Neural progenitor cell (in vitro differentiated cells): ENCODE measurements at regions not wholly inside any gene's neighbourhood (a gene's known extent, or its start where the extent isn't known, plus 50 kb on each side); places are given as distances from the start of the nearest gene placed in this dataset.

Experiments
- DNase-seq: peaks from one replicate; pipeline ENCODE4 v3.0.0-alpha.2; 2016; ENCODE audit warnings: low spot score
- H2AFZ ChIP-seq: fragments of 200-600 bp; sonication (generic); replicated peaks from 2 replicates; pipeline ENCODE4 v1.6.1; 2016; ENCODE audit warnings: antibody characterized with exemption
- H3F3A ChIP-seq: fragments of 200-600 bp; sonication (generic); 2 replicates; pipeline ENCODE4 v1.6.1; 2016; ENCODE audit warnings: antibody characterized with exemption, low read depth
- H3K27ac ChIP-seq: fragments of 200-600 bp; sonication (generic); 2 replicates; pipeline ENCODE4 v1.5.1; 2016; ENCODE audit warnings: mild to moderate bottlenecking
- H3K27me3 ChIP-seq: fragments of 200-600 bp; sonication (generic); 2 replicates; pipeline ENCODE4 v1.6.1; 2016; ENCODE audit warnings: mild to moderate bottlenecking, moderate library complexity
- H3K36me3 ChIP-seq: fragments of 200-600 bp; sonication (generic); 2 replicates; pipeline ENCODE4 v1.5.1; 2016
- H3K4me1 ChIP-seq: fragments of 200-600 bp; sonication (generic); 2 replicates; pipeline ENCODE4 v1.6.1; 2016; ENCODE audit warnings: mixed run types
- H3K4me2 ChIP-seq: fragments of 200-600 bp; sonication (generic); 2 replicates; pipeline ENCODE4 v1.6.1; 2016
- H3K4me3 ChIP-seq: fragments of 200-600 bp; sonication (generic); 2 replicates; pipeline ENCODE4 v1.5.1; 2016
- H3K79me2 ChIP-seq: fragments of 200-600 bp; sonication (generic); 2 replicates; pipeline ENCODE4 v1.6.1; 2016; ENCODE audit warnings: low read depth
- H3K9ac ChIP-seq: fragments of 200-600 bp; sonication (generic); 2 replicates; pipeline ENCODE4 v1.6.1; 2016
- H3K9me3 ChIP-seq: fragments of 200-600 bp; sonication (generic); 2 replicates; pipeline ENCODE4 v1.5.1; 2016; ENCODE audit warnings: low read depth
- H4K20me1 ChIP-seq: fragments of 200-600 bp; sonication (generic); 2 replicates; pipeline ENCODE4 v1.6.1; 2016; ENCODE audit warnings: low read depth
- H3K27ac Mint-ChIP-seq: 3 replicates; pipeline ENCODE4 v1.8.0; 2021; ENCODE audit warnings: mixed read lengths
- H3K27me3 Mint-ChIP-seq: 2 replicates; pipeline ENCODE4 v1.8.0; 2022; ENCODE audit warnings: low read depth, mild to moderate bottlenecking, inconsistent platforms, moderate library complexity, mixed read lengths; ENCODE audit not compliant: insufficient read depth
- H3K36me3 Mint-ChIP-seq: 3 replicates; pipeline ENCODE4 v1.8.0; 2021; ENCODE audit warnings: mixed read lengths
- H3K4me1 Mint-ChIP-seq: 3 replicates; pipeline ENCODE4 v1.8.0; 2021; ENCODE audit warnings: mixed read lengths
- H3K4me3 Mint-ChIP-seq: 3 replicates; pipeline ENCODE4 v1.8.0; 2021; ENCODE audit warnings: mild to moderate bottlenecking, moderate library complexity, mixed read lengths
- H3K9me3 Mint-ChIP-seq: 3 replicates; pipeline ENCODE4 v1.8.0; 2020; ENCODE audit warnings: mixed read lengths
- EZH2 ChIP-seq: fragments of 200-600 bp; sonication (generic); IDR thresholded peaks from 2 replicates; pipeline ENCODE4 v1.6.1; 2017; ENCODE audit warnings: antibody characterized with exemption, mild to moderate bottlenecking, moderate library complexity
- EZH2phosphoT487 ChIP-seq: fragments of 200-600 bp; sonication (generic); IDR thresholded peaks from 2 replicates; pipeline ENCODE4 v1.6.1; 2017; ENCODE audit warnings: antibody characterized with exemption
- TF ChIP-seq, protein P1 (sequence below): fragments of 200-600 bp; sonication (generic); IDR thresholded peaks from 2 replicates; pipeline ENCODE4 v1.5.1; 2017; ENCODE audit warnings: antibody characterized with exemption, mild to moderate bottlenecking

DNA sequence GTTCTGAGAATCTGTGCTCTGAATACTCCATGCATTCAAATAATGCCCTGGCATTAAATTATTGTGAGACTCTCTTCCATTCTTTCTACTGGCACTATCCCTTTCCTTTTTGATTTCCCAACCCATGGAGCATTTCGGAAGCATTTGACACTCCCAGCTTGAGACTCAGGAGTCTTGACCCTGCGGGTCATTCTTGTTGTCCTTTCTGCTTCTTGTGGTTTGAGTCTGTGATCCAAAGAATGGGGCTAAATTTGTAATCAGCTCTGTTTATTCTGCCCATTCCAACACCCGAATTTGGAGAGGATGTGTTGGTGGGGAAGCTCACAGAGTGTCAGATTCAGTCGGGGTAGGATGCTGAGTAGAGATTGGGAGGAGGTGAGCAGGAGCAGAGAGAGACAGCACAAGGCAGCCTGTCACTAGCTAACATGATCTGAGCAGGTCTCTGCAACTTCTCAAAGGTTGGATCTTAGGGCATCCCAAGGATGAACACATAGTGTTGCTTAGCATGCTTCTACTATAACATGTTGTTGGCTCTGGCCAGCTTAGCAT is 80.4 kb upstream of the BMPER start:
- DNase-seq: no peak
- Histone ChIP-seq H3K4me2 (no peak overlapping the region), H3K27ac (no peak overlapping the region), H3K4me1 (no peaks in the 10 kb centered on the region), H3K27me3 (no peaks in the 10 kb centered on the region), H3K9ac (no peak overlapping the region), H3K4me3 (no peak overlapping the region), H3F3A (peaks cover 4% of the 10 kb centered on the region), H4K20me1 (no peaks in the 10 kb centered on the region), H3K9me3 (no peaks in the 10 kb centered on the region), H3K79me2 (no peaks in the 10 kb centered on the region), H3K36me3 (no peaks in the 10 kb centered on the region), H2AFZ (no peak overlapping the region)
- Mint-ChIP-seq H3K4me3 (no peak overlapping the region), H3K9me3 (no peaks in the 10 kb centered on the region), H3K27me3 (no peaks in the 10 kb centered on the region), H3K4me1 (no peaks in the 10 kb centered on the region), H3K27ac (no peak overlapping the region), H3K36me3 (no peaks in the 10 kb centered on the region)
- TF ChIP-seq EZH2phosphoT487 (no peak), EZH2 (no peak)
- TF ChIP-seq, protein P1, sequence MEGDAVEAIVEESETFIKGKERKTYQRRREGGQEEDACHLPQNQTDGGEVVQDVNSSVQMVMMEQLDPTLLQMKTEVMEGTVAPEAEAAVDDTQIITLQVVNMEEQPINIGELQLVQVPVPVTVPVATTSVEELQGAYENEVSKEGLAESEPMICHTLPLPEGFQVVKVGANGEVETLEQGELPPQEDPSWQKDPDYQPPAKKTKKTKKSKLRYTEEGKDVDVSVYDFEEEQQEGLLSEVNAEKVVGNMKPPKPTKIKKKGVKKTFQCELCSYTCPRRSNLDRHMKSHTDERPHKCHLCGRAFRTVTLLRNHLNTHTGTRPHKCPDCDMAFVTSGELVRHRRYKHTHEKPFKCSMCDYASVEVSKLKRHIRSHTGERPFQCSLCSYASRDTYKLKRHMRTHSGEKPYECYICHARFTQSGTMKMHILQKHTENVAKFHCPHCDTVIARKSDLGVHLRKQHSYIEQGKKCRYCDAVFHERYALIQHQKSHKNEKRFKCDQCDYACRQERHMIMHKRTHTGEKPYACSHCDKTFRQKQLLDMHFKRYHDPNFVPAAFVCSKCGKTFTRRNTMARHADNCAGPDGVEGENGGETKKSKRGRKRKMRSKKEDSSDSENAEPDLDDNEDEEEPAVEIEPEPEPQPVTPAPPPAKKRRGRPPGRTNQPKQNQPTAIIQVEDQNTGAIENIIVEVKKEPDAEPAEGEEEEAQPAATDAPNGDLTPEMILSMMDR: no peak

DNA sequence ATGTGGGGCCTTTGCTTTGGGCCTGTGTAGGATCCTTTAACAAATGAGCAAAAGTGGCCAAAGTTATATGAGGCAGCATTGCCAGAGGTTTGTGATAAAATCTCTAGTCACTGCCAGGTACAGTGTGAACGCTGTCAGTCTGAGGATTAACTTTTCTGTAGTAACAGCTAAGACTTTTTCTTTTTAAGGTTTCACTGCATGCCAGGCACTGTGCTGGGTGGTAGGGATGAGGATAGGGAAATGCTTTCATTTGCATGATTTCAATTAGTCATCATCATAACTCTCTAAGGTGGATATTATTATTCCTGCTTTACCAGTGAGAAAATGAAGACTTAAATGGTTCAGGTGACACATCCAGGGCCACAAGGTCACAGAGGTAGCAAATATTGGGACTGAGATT is 79.7 kb upstream of the BMPER start:
- no peaks in the 10 kb centered on the region for H3K79me2 ChIP-seq
- no peaks in the 10 kb centered on the region for H3K4me1 ChIP-seq
- no peaks in the 10 kb centered on the region for H3K36me3 Mint-ChIP-seq
- no peak overlapping the region for H3K27ac Mint-ChIP-seq
- no peak overlapping the region for H3K4me3 Mint-ChIP-seq
- no peak overlapping the region for H3K27ac ChIP-seq
- no peaks in the 10 kb centered on the region for H3K36me3 ChIP-seq
- H4K20me1 ChIP-seq: no peaks in the 10 kb centered on the region
- H2AFZ ChIP-seq: no peak overlapping the region
- no peaks in the 10 kb centered on the region for H3K9me3 Mint-ChIP-seq
- H3K4me1 Mint-ChIP-seq: no peaks in the 10 kb centered on the region
- H3K27me3 Mint-ChIP-seq: no peaks in the 10 kb centered on the region
- TF ChIP-seq, protein P1: no peak
- TF ChIP-seq EZH2 (no peak), EZH2phosphoT487 (no peak)
- no peak overlapping the region for H3K9ac ChIP-seq
- no peak overlapping the region for H3K4me2 ChIP-seq
- no peak for DNase-seq
- H3F3A ChIP-seq: peaks cover 4% of the 10 kb centered on the region
- H3K4me3 ChIP-seq: no peak overlapping the region
- H3K27me3 ChIP-seq: no peaks in the 10 kb centered on the region
- H3K9me3 ChIP-seq: no peaks in the 10 kb centered on the region

DNA sequence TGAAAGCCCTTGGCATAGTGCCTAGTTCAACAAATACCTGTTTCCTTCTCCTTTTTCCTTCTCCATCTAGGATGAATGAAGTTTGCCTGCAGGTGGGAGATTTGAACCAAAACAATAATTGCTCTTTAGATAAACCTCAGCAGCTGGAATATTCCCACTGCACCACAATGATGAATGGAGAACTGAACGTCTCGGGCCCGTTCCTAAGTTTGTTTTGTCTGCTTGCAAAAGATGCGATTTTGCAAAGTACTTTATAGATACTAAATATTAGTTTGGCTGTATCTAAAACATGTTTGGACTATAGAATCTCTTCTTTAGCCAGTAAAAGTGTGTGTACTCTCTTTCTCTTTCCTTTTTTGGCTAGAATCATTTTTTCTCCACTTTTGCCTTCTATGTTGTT is 75.8 kb upstream of the BMPER start:
- no peak overlapping the region for H3K4me3 ChIP-seq
- H3K9me3 Mint-ChIP-seq: no peaks in the 10 kb centered on the region
- H4K20me1 ChIP-seq: no peaks in the 10 kb centered on the region
- no peak overlapping the region for H3K9ac ChIP-seq
- peaks cover 5% of the 10 kb centered on the region for H3K4me1 Mint-ChIP-seq
- H3K27me3 Mint-ChIP-seq: no peaks in the 10 kb centered on the region
- H2AFZ ChIP-seq: no peak overlapping the region
- no peak for DNase-seq
- H3F3A ChIP-seq: no peaks in the 10 kb centered on the region
- no peaks in the 10 kb centered on the region for H3K27me3 ChIP-seq
- TF ChIP-seq, protein P1: no peak
- TF ChIP-seq EZH2phosphoT487 (no peak), EZH2 (no peak)
- H3K9me3 ChIP-seq: no peaks in the 10 kb centered on the region
- H3K27ac ChIP-seq: no peak overlapping the region
- no peak overlapping the region for H3K27ac Mint-ChIP-seq
- peaks cover 10% of the 10 kb centered on the region for H3K4me1 ChIP-seq
- no peaks in the 10 kb centered on the region for H3K36me3 Mint-ChIP-seq
- no peaks in the 10 kb centered on the region for H3K79me2 ChIP-seq
- no peaks in the 10 kb centered on the region for H3K36me3 ChIP-seq
- H3K4me2 ChIP-seq: no peak overlapping the region
- H3K4me3 Mint-ChIP-seq: no peak overlapping the region
